ENCODE measurements at regions not wholly inside any gene's neighbourhood (a gene's known extent, or its start where the extent isn't known, plus 50 kb on each side); places are given as distances from the start of the nearest gene placed in this dataset.

GRCh38 chr2:30375915-30376314 is 71.1 kb upstream of the LCLAT1 start:
- DNase-seq: no peak
- H3K4me1 ChIP-seq (ENCODE audit: insufficient read depth, low read length): no peaks in the 10 kb centered on the region
- no peak overlapping the region for H2AK5ac ChIP-seq (ENCODE audit: insufficient read length, low read length)
- H2BK12ac ChIP-seq (ENCODE audit: insufficient read length, low read depth, low read length): no peak overlapping the region
- no peak overlapping the region for H2AFZ ChIP-seq (ENCODE audit: low read length)
- no peak overlapping the region for H3K9ac ChIP-seq (ENCODE audit: extremely low read depth, insufficient read length, low read length)
- H3K27ac ChIP-seq (ENCODE audit: insufficient read length, low read depth, low read length): no peak overlapping the region
- H3T11ph ChIP-seq (ENCODE audit: low read length): no peak overlapping the region
- no peak overlapping the region for H3K4ac ChIP-seq (ENCODE audit: low read depth, low read length)
- peaks cover 3% of the 10 kb centered on the region; the same call in 1 of the 2 replicates for H3K27me3 Mint-ChIP-seq (ENCODE audit: low read depth)
- no peak overlapping the region for H2BK120ac ChIP-seq (ENCODE audit: low read depth, low read length, poor library complexity, severe bottlenecking)
- no peak overlapping the region for H2BK5ac ChIP-seq (ENCODE audit: insufficient read length, low read length)
- H3K23me2 ChIP-seq (ENCODE audit: insufficient read length, low read depth, low read length, poor library complexity, severe bottlenecking): no peaks in the 10 kb centered on the region
- no peak overlapping the region for H3K18ac ChIP-seq (ENCODE audit: insufficient read length, low read depth, low read length)
- no peak overlapping the region for H2BK20ac ChIP-seq (ENCODE audit: low read depth, low read length, poor library complexity, severe bottlenecking)
- H4K91ac ChIP-seq (ENCODE audit: insufficient read length, low read depth, low read length): no peak overlapping the region
- no peak overlapping the region for H3K56ac ChIP-seq (ENCODE audit: insufficient read length, low read depth, low read length)
- H3K27ac Mint-ChIP-seq: no peak overlapping the region
- no peak overlapping the region for H4K5ac ChIP-seq (ENCODE audit: insufficient read length, low read depth, low read length)
- H4K20me1 ChIP-seq (ENCODE audit: control insufficient read depth, insufficient read depth, insufficient read length): no peaks in the 10 kb centered on the region
- H3K9me3 ChIP-seq (ENCODE audit: control insufficient read depth, low read depth, low read length): no peaks in the 10 kb centered on the region
- TF ChIP-seq CTCF (conservative IDR thresholded peaks at IDR 0.05): no peak
- no peaks in the 10 kb centered on the region for H3K79me2 ChIP-seq (ENCODE audit: insufficient read depth, low read length)
- H3K27me3 ChIP-seq (ENCODE audit: insufficient read depth, low read length): no peaks in the 10 kb centered on the region
- no peak overlapping the region for H4K8ac ChIP-seq (replicated peaks; ENCODE audit: insufficient read length, low read depth, low read length)
- no peaks in the 10 kb centered on the region for H3K9me3 Mint-ChIP-seq
- no peak overlapping the region for H2BK15ac ChIP-seq (ENCODE audit: low read depth, low read length)
- H3K36me3 Mint-ChIP-seq (ENCODE audit: insufficient read depth in 1 of 3, low read depth in 3 of 3): no peaks in the 10 kb centered on the region
- no peak overlapping the region for H3K23ac ChIP-seq (ENCODE audit: insufficient read length, low read depth, low read length)
- no peaks in the 10 kb centered on the region for H3K4me1 Mint-ChIP-seq
- H3K4me3 Mint-ChIP-seq: no peak overlapping the region
- no peaks in the 10 kb centered on the region for H3K79me1 ChIP-seq (ENCODE audit: insufficient read depth, low read depth, low read length, poor library complexity, severe bottlenecking)
- no peak overlapping the region for H3K4me2 ChIP-seq (ENCODE audit: insufficient read depth, insufficient read length, low read length)
- no peak overlapping the region for H3K14ac ChIP-seq (ENCODE audit: insufficient read depth, low read length)
